GM03348 (cell line): ENCODE measurements at regions not wholly inside any gene's neighbourhood (a gene's known extent, or its start where the extent isn't known, plus 50 kb on each side); places are given as distances from the start of the nearest gene placed in this dataset.

Experiments
- DNase-seq: peaks from one replicate; pipeline ENCODE4 v3.0.0; 2012; ENCODE audit warnings: low spot score

DNA sequence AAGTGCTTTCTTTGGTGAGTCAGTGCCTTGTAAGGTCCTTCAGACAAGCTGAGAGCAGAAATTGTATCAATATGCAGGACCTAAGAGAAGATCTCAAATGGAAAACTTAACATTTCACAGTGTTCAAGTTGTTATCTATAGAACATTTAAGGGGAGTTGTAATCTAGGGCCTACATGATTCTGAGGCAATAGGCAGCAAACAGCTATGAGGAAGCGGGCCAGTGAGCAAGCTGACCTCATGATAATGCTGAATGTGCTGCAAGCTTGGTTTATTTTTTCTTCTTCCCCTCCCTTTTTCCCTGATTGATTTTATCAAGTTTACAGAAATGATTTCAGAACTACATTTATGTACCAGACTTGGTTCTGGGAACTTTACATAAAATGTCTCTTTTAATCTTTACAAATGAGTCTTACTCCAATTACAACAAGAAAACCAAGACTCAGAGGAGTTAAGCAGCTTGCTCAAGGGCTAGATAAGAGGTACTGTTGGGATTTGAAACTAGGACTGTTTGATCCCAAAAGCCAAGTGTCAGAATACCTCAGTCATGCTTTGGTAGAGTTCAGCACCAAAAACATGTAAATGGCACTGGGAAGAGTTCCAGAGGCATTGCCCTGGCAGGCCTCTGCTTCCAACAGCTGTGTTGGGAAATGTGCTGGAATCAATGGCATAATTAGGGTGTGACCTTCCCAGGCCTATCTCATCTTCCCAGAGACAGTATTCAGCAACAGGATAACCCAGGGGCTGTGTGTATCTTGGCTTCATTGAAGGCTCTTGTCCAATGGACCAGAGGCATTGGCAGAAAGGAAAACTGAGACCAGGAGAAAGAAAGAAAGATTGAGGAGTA is 130.1 kb downstream of the LRRC70 start:
- no peak for DNase-seq

- DNase-seq = no peak
Observed at GRCh38 chr5:62707563-62707962, 128.9 kb downstream of the LRRC70 start.

- DNase-seq = no peak
Observed at GRCh38 chr5:62707131-62707530, 128.5 kb downstream of the LRRC70 start.

GRCh38 chr5:62705022-62705421 is 126.4 kb downstream of the LRRC70 start:
- DNase-seq = no peak

- no peak for DNase-seq
Observed at GRCh38 chr5:62702126-62702525, 123.5 kb downstream of the LRRC70 start.

- no peak for DNase-seq
Observed at GRCh38 chr5:62701036-62701435, 122.4 kb downstream of the LRRC70 start.

GRCh38 chr5:62698756-62699155 is 120.1 kb downstream of the LRRC70 start:
- no peak for DNase-seq

DNA sequence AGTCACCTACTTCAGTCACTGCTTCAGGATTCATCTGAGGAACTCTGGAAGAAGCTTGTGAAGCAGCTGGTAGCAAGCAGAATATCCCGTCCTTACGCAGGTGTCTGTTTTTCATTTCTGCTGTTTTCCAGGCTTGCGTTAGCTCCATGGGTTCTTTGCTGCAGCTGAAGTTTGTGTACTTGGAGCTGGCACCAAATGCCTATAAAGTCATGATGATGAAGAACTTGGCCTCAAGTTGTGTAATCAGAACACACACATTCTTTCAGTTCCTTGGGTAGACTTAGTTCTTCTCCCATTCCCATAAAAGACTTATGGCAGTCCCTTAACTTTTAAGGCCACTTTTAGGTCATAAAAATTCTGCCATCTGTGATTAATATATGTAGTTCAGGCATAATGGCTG is 116.7 kb downstream of the LRRC70 start:
- no peak for DNase-seq

- DNase-seq = no peak
Observed at GRCh38 chr5:62692946-62693713, 114.5 kb downstream of the LRRC70 start.

GRCh38 chr5:62691946-62692345 is 113.3 kb downstream of the LRRC70 start:
- no peak for DNase-seq

GRCh38 chr5:62690421-62690820 is 111.8 kb downstream of the LRRC70 start:
- no peak for DNase-seq

DNA sequence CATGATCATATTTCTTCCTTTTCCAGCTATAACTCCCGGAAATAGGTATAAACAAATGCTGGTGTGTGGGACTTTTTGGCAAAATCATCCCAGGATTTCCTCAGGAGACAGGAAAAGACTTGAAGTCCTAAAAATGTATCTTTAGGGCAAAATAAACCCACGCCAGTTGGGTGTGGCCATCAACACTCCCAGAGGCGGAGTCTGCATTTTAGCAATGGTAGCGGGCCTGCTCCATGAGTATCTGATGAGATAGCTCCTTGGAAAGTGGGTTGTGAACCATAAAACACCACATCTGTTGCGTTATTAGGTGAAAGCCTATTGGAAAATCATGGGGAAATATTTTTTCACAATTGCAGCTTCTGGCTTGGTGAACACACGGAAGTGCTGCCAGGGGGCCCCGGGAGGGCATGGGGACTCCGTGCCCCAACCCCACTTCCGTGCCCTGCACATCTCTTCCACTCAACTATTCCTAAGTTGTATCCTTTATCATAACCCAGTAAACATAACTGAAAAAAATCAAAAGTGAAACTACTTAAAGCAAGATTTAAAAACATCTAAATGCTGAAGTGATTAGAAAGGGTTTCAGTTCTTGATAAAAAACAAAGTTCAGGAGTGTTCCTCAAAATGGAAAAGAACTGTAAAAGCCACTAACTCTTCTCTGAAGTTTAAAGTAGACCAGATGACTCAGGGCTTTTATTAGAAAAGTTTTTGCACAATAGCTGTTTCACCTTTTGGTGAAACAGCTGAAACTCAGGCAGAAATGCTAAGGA is 111.2 kb downstream of the LRRC70 start:
- DNase-seq = peak; percentile 10

DNA sequence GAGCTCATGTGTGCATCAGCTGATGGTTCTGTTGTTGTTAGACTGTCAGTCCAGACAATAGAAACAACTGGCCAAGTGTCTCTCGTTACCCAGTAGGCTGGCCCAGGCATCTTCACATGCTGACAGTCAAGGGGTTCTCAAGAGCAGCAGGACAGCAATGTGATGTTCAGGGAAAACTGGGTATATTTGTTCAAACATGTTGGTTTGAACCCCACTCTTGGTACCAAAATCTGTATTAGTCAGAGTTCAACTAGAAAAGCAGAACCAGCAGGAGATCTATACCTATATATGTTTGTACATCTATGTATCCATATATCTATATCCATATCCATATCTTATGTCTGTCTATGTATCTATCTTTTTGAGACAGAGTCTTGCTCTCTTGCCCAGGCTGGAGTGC is 108.1 kb downstream of the LRRC70 start:
- DNase-seq = no peak

- DNase-seq = no peak
Observed at GRCh38 chr5:62685221-62685620, 106.6 kb downstream of the LRRC70 start.

DNA sequence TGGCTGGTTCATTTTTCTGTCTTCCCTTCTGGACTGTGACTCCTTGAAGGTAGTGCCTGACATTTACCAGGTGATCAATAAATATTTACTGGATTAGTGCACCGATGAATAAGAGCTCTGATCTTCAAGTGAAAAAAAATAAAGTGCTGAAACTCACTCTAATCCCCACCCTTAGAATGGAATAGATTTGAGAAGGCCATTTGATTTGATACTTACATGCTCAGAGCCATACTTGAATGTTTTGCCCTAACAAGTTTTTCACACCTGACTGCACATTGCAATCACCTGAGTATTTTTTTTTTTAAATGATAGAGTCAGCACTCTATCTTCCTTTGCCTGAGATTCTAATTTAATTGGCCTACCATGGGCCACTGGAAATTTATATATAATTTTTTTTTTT is 105.7 kb downstream of the LRRC70 start:
- no peak for DNase-seq

DNA sequence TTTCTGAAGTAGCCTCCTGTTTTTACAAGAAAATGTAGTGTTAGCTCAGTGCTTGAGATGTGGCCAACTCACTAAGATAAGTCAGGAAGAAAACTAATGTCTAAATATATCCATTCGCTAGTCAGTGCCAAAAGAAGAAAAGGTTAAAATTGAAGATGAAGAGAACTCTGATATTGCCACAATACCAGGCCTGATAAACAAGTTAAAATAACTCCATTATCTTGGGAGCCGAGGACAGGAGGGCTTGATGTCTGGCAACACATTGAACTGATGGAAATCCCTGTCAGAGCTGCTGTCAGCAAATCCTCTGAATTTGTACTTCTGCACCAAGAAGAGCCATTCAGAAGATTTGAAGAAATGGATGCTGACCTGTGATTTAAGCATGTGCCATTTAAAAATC is 103.4 kb downstream of the LRRC70 start:
- DNase-seq = no peak

- no peak for DNase-seq
Observed at GRCh38 chr5:62681117-62681850, 102.7 kb downstream of the LRRC70 start.

DNA sequence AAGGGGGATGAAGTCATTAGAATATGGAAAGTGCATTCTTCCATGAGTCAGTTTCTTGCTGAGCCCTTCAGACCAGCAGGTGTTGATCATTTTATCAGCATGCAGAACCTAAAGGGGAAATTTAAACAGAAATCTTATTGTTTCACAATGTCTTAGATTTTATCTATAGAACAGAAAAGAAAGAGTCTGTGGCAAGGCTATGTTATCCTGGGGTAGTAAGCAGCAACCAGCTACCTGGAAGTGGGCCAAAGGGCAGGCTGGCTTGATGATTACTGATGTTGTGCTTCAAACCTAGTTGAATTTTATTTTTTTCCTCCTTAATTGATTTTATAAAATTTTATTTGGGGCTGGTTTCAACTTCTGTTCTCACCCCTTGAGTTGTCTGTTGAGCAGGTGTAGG is 101.5 kb downstream of the LRRC70 start:
- no peak for DNase-seq
